PC-9 (cell line): ENCODE measurements at regions not wholly inside any gene's neighbourhood (a gene's known extent, or its start where the extent isn't known, plus 50 kb on each side); places are given as distances from the start of the nearest gene placed in this dataset.

ENCODE experiments used
- BruUV-seq: library from RNA; stranded (reverse); fragments of 400-500 nt; replicated peaks from 2 replicates; lab custom pipeline; 2021; lab: Mats Ljungman, UMichigan
- CTCF ChIA-PET: fragments of 300-600 bp; sonication (Branson Sonifier 250); formaldehyde crosslinking; loops from one replicate; lab custom pipeline; 2022; ENCODE audit warnings: antibody characterized with exemption; lab: Charles Lee
- POLR2A ChIA-PET: fragments of 300-600 bp; sonication (Branson Sonifier 250); formaldehyde crosslinking; loops from one replicate; lab custom pipeline; 2022; ENCODE audit warnings: antibody characterized with exemption; ENCODE audit not compliant: unreplicated experiment; lab: Charles Lee
- DNase-seq, 2 experiments: peaks; one replicate each; pipeline versions ENCODE4 v3.0.0 to v3.0.0-alpha.2; 2015 to 2022; ENCODE audit warnings: mixed read lengths in 1 of 2
- H2AFZ ChIP-seq: fragments of 200-600 bp; sonication (generic); 2 replicates; pipeline ENCODE4 v1.8.1; 2017; ENCODE audit warnings: antibody characterized with exemption
- H3F3A ChIP-seq: fragments of 200-600 bp; sonication (generic); 2 replicates; pipeline ENCODE4 v1.8.1; 2017; ENCODE audit warnings: antibody characterized with exemption, mild to moderate bottlenecking, low read depth; ENCODE audit not compliant: insufficient read depth
- H3K27ac ChIP-seq: fragments of 200-600 bp; sonication (generic); 2 replicates; pipeline ENCODE4 v1.6.1; 2016; ENCODE audit warnings: mixed run types
- H3K27me3 ChIP-seq: fragments of 200-600 bp; sonication (generic); 2 replicates; pipeline ENCODE4 v1.6.1; 2016; ENCODE audit warnings: low read depth, mixed run types; ENCODE audit not compliant: insufficient read depth
- H3K36me3 ChIP-seq: fragments of 200-600 bp; sonication (generic); 2 replicates; pipeline ENCODE4 v1.6.1; 2016; ENCODE audit warnings: low read depth, mixed run types
- H3K4me1 ChIP-seq: fragments of 200-600 bp; sonication (generic); replicated peaks from 2 replicates; pipeline ENCODE4 v1.6.1; 2016; ENCODE audit warnings: mixed run types; ENCODE audit not compliant: insufficient read depth
- H3K4me2 ChIP-seq: fragments of 200-600 bp; sonication (generic); 2 replicates; pipeline ENCODE4 v1.6.1; 2017; ENCODE audit warnings: mixed run types
- H3K4me3 ChIP-seq: fragments of 200-600 bp; sonication (generic); 2 replicates; pipeline ENCODE4 v1.6.1; 2016; ENCODE audit warnings: mixed run types
- H3K79me2 ChIP-seq: fragments of 200-600 bp; sonication (generic); 2 replicates; pipeline ENCODE4 v1.6.1; 2017; ENCODE audit warnings: low read depth, mixed run types
- H3K9me2 ChIP-seq: fragments of 200-600 bp; sonication (generic); 2 replicates; pipeline ENCODE4 v1.8.1; 2017; ENCODE audit warnings: mild to moderate bottlenecking; ENCODE audit not compliant: insufficient read depth
- H3K9me3 ChIP-seq: fragments of 200-600 bp; sonication (generic); 2 replicates; pipeline ENCODE4 v1.8.1; 2016; ENCODE audit warnings: low read depth; ENCODE audit not compliant: insufficient read depth
- H4K20me1 ChIP-seq: fragments of 200-600 bp; sonication (generic); 2 replicates; pipeline ENCODE4 v1.8.1; 2017; ENCODE audit not compliant: insufficient read depth
- CTCF ChIP-seq: fragments of 200-600 bp; sonication (generic); conservative IDR thresholded peaks from 2 replicates; pipeline ENCODE4 v1.6.1; 2017; ENCODE audit warnings: mixed run types, antibody characterized with exemption, mild to moderate bottlenecking, moderate library complexity
- EZH2 ChIP-seq: fragments of 200-600 bp; sonication (generic); IDR thresholded peaks from 2 replicates; pipeline ENCODE4 v1.8.0; 2017; ENCODE audit warnings: antibody characterized with exemption, low read depth
- intact Hi-C: fragments of 100-400 bp; cut with micrococcal nuclease; formaldehyde crosslinking; loops from one replicate; pipeline ENCODE4 v1.10.0; 2022; ENCODE audit not compliant: unreplicated experiment

GRCh38 chr4:189822326-189822725, 118.3 kb upstream of the FRG1 start:
- TF ChIP-seq EZH2 (no peak), CTCF (no peak)
- no TSS peak for BruUV-seq

GRCh38 chr4:189823591-189823990, 117.1 kb upstream of the FRG1 start:
- no peaks in the 10 kb centered on the region for H3K36me3 ChIP-seq
- POLR2A ChIA-PET = no interaction called here
- H3F3A ChIP-seq = no peaks in the 10 kb centered on the region
- CTCF ChIA-PET = no interaction called here
- no peak for DNase-seq
- peaks cover 11% of the 10 kb centered on the region; the same call in 1 of the 2 replicates for H3K27me3 ChIP-seq
- no peak for TF ChIP-seq CTCF
- TF ChIP-seq EZH2 = no peak
- H3K27ac ChIP-seq = no peak overlapping the region
- H3K9me3 ChIP-seq = no peaks in the 10 kb centered on the region
- no peak overlapping the region for H2AFZ ChIP-seq
- intact Hi-C loops = no loop called here
- no peaks in the 10 kb centered on the region for H3K9me2 ChIP-seq
- no peak overlapping the region for H3K4me3 ChIP-seq
- BruUV-seq = no TSS peak
- no peaks in the 10 kb centered on the region for H3K79me2 ChIP-seq
- no peaks in the 10 kb centered on the region for H3K4me1 ChIP-seq
- no peak overlapping the region for H3K4me2 ChIP-seq
- H4K20me1 ChIP-seq = no peaks in the 10 kb centered on the region

More at GRCh38 chr4:189822326-189822725, 118.3 kb upstream of the FRG1 start:
- CTCF ChIA-PET = no interaction called here
- Histone ChIP-seq H3K27ac (no peak overlapping the region), H3K9me2 (no peaks in the 10 kb centered on the region), H4K20me1 (no peaks in the 10 kb centered on the region), H3K4me1 (no peaks in the 10 kb centered on the region), H3K4me2 (no peak overlapping the region), H3F3A (no peaks in the 10 kb centered on the region), H3K9me3 (no peaks in the 10 kb centered on the region), H3K27me3 (peaks cover 4% of the 10 kb centered on the region; the same call in 1 of the 2 replicates), H3K36me3 (no peaks in the 10 kb centered on the region), H3K4me3 (no peak overlapping the region), H2AFZ (no peak overlapping the region), H3K79me2 (no peaks in the 10 kb centered on the region)
- POLR2A ChIA-PET = no interaction called here
- intact Hi-C loops = no loop called here
- DNase-seq = no peak

GRCh38 chr4:189825466-189825865, 115.2 kb upstream of the FRG1 start:
- Histone ChIP-seq H3K27me3 (peaks cover 23% of the 10 kb centered on the region; the same call in 1 of the 2 replicates), H3K4me2 (no peak overlapping the region), H3K9me3 (no peaks in the 10 kb centered on the region), H2AFZ (no peak overlapping the region), H3K27ac (no peak overlapping the region), H3K4me1 (no peaks in the 10 kb centered on the region), H3K79me2 (no peaks in the 10 kb centered on the region), H3K4me3 (no peak overlapping the region), H3K36me3 (no peaks in the 10 kb centered on the region), H3F3A (no peaks in the 10 kb centered on the region), H4K20me1 (no peaks in the 10 kb centered on the region), H3K9me2 (no peaks in the 10 kb centered on the region)
- POLR2A ChIA-PET = no interaction called here
- no TSS peak for BruUV-seq
- CTCF ChIA-PET = no interaction called here
- DNase-seq = no peak
- intact Hi-C loops = no loop called here
- TF ChIP-seq EZH2 = no peak

GRCh38 chr4:189826657-189827056, 114.0 kb upstream of the FRG1 start:
- H3K27me3 ChIP-seq = peaks cover 23% of the 10 kb centered on the region; the same call in 1 of the 2 replicates
- BruUV-seq = no TSS peak
- no peak for DNase-seq
- no peaks in the 10 kb centered on the region for H3K79me2 ChIP-seq
- H3K4me1 ChIP-seq = no peaks in the 10 kb centered on the region
- H3F3A ChIP-seq = no peaks in the 10 kb centered on the region
- H3K9me2 ChIP-seq = no peaks in the 10 kb centered on the region
- no peak overlapping the region for H2AFZ ChIP-seq
- ChIA-PET POLR2A (no interaction called here), CTCF (no interaction called here)
- H3K36me3 ChIP-seq = no peaks in the 10 kb centered on the region
- no peak overlapping the region for H3K4me2 ChIP-seq
- no peak overlapping the region for H3K27ac ChIP-seq
- H4K20me1 ChIP-seq = no peaks in the 10 kb centered on the region
- no peaks in the 10 kb centered on the region for H3K9me3 ChIP-seq
- TF ChIP-seq EZH2 (no peak), CTCF (no peak)
- no peak overlapping the region for H3K4me3 ChIP-seq
- intact Hi-C loops = no loop called here
